ENCODE measurements at regions not wholly inside any gene's neighbourhood (a gene's known extent, or its start where the extent isn't known, plus 50 kb on each side); places are given as distances from the start of the nearest gene placed in this dataset.
"Not testable (repeated sequence)": the region's sequence is repeated elsewhere in the genome, so short reads cannot be mapped to it uniquely, and the experiment has no call there.

DNA sequence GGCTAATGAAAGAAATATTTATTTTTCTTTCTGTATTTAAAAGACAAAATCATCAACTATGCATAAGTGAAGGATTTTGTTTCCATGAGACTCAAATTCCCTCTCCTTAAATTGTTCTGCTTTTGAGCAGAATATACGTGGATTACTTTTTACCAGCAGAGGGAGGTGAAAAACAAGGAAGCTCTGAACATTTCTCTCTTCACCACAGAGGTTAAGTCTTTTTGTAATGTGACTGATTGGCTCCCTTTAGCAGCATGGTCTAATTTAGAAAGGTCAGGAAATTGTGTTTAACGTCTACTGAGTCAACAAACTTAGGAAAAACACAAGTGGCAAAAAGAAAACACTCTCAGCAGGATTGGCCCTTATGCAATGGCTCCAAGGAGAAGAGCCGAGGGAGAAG is 55.1 kb upstream of the F9 start:
- in situ Hi-C loops (cut with HindIII; ENCODE audit: low sequenced_read_pairs), result no loop called here
- no peak overlapping the region for H3K4me3 ChIP-seq (ENCODE audit: low read depth, low read length)
- TF ChIP-seq, protein P1, sequence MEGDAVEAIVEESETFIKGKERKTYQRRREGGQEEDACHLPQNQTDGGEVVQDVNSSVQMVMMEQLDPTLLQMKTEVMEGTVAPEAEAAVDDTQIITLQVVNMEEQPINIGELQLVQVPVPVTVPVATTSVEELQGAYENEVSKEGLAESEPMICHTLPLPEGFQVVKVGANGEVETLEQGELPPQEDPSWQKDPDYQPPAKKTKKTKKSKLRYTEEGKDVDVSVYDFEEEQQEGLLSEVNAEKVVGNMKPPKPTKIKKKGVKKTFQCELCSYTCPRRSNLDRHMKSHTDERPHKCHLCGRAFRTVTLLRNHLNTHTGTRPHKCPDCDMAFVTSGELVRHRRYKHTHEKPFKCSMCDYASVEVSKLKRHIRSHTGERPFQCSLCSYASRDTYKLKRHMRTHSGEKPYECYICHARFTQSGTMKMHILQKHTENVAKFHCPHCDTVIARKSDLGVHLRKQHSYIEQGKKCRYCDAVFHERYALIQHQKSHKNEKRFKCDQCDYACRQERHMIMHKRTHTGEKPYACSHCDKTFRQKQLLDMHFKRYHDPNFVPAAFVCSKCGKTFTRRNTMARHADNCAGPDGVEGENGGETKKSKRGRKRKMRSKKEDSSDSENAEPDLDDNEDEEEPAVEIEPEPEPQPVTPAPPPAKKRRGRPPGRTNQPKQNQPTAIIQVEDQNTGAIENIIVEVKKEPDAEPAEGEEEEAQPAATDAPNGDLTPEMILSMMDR (IDR thresholded peaks at IDR 0.05; ENCODE audit: low read depth, low read length), result no peak
- DNase-seq (ENCODE audit: low read depth, low spot score), result no peak

DNA sequence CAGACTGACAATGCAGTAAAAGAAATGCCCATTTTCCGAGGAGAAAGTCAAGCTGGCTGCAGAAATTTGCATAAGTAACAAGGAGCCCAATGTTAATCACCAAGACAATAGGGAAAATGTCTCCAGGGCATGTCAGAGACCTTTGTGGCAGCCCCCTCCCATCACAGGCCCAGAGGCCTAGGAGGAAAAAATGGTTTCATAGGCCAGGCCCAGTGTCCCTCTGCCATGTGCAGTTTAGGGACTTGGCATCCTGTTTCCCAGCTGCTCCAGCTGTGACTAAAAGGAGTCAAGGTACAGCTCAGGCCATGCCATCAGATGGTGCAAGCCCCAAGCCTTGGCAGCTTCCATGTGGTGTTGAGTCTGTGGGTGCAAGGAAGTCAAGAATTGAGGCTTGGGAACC is 68.6 kb upstream of the F9 start:
- in situ Hi-C loops (cut with HindIII; ENCODE audit: low sequenced_read_pairs); DNase-seq (ENCODE audit: low read depth, low spot score); H3K4me3 ChIP-seq (ENCODE audit: low read depth, low read length): not testable (repeated sequence)

DNA sequence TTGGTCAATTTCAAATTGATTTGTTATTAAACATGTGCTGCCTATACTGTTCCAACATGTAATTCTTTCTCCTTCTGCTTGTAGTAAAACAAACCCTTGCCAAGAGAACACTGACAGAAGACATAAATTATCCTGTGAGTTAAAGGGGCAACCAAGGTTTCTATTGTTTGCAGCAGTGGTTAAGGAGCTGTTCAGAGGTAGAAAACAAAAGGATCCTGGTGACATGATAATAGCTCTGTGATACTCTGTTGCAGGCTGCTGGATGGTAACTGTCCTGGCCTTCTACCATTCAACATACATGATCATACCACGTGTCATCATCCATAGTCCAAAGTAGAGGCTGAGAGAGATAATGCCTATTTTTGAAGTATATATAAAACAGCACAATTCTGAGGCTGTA is 75.8 kb upstream of the F9 start:
- in situ Hi-C loops (cut with HindIII; ENCODE audit: low sequenced_read_pairs), result no loop called here
- no peak for DNase-seq (ENCODE audit: low read depth, low spot score)
- no peak overlapping the region for H3K4me3 ChIP-seq (ENCODE audit: low read depth, low read length)
- TF ChIP-seq, protein P1 (IDR thresholded peaks at IDR 0.05; ENCODE audit: low read depth, low read length), result no peak

DNA sequence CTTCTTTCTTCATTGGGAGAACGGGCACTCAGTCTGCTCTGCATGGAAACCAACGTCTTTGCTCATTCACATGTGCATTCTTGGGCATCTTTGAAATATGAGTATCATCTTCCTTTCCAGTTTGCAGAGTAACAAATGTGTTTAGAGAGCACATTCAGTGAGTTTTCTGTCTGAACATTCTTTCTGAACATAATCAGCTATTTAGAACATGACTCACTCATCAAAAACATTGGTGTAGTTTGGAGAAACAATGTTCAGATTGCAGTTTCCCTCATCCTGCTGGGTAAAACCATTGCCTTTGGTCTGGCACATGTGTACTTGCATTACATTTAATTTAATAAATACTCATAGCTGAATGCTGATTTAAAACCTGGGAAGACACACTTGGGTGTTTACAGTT is 81.5 kb upstream of the F9 start:
- peak; percentile 45 for DNase-seq (ENCODE audit: low read depth, low spot score)
- in situ Hi-C loops (cut with HindIII; ENCODE audit: low sequenced_read_pairs), result no loop called here
- TF ChIP-seq, protein P1 (IDR thresholded peaks at IDR 0.05; ENCODE audit: low read depth, low read length), result no peak
- no peak overlapping the region for H3K4me3 ChIP-seq (ENCODE audit: low read depth, low read length)

DNA sequence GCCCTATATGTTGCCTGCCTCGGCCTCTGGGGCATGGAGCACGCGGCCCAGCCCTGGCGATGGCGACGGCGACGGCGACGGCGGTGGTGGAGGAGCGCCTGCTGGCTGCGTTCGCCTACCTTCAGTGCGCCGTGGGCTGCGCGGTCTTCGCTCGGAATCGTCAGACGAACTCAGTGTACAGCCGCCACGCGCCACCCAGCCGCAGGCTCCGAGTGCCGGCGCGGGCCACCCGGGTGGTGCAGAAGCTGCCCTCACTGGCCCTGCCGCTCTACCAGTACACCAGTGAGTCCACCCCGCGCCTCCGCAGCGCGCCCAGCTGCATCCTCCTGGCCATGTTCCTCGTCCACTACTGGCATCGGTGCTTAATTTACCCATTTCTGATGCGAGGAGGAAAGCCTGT is 83.7 kb upstream of the F9 start:
- DNase-seq (ENCODE audit: low read depth, low spot score), result no peak
- H3K4me3 ChIP-seq (ENCODE audit: low read depth, low read length), result no peak overlapping the region
- TF ChIP-seq, protein P1 (IDR thresholded peaks at IDR 0.05; ENCODE audit: low read depth, low read length), result no peak
- in situ Hi-C loops (cut with HindIII; ENCODE audit: low sequenced_read_pairs), result no loop called here

DNA sequence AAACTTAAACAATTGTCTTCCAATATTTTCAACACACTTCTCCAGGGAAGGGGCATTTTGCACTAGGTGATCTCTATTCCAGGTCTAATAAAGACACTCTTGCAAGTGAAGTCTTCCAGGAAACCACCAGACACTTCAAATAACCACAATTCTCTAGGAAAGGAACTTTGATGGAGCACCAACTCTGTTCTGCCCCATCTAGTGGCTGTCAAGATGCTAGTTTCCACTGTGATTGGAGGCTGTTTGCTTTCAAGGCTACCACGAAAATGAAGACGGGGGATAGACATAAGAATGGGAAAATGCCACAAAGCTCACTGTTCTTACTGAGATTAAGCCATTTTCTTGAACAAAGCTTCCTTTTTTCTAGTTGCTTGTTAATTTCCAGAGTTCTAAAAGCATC is 100.6 kb upstream of the F9 start:
- TF ChIP-seq, protein P1 (IDR thresholded peaks at IDR 0.05; ENCODE audit: low read depth, low read length), result peak; percentile 14
- in situ Hi-C loops (cut with HindIII; ENCODE audit: low sequenced_read_pairs), result no loop called here
- no peak for DNase-seq (ENCODE audit: low read depth, low spot score)
- no peak overlapping the region for H3K4me3 ChIP-seq (ENCODE audit: low read depth, low read length)

DNA sequence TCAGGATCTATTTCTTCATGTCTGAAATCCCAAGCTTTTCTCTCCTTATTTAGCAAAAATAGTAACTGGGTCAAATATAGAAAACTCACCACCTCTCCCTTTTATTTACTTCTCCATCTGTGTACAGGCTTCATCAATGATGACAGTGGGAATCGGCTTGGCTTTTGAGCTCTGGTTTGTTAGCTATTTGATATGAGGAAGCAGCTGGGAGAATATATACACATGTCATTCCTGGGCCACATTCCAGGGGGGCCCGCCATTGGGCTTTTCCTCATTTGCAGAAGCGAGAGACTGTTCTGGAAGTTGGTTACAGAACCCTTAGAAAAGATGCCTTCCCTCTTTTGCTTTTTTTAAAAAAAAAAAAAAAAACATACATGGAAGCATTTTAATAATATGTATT is 107.4 kb upstream of the F9 start:
- TF ChIP-seq, protein P1 (IDR thresholded peaks at IDR 0.05; ENCODE audit: low read depth, low read length), result no peak
- in situ Hi-C loops (cut with HindIII; ENCODE audit: low sequenced_read_pairs), result no loop called here
- no peak overlapping the region for H3K4me3 ChIP-seq (ENCODE audit: low read depth, low read length)
- DNase-seq (ENCODE audit: low read depth, low spot score), result no peak

DNA sequence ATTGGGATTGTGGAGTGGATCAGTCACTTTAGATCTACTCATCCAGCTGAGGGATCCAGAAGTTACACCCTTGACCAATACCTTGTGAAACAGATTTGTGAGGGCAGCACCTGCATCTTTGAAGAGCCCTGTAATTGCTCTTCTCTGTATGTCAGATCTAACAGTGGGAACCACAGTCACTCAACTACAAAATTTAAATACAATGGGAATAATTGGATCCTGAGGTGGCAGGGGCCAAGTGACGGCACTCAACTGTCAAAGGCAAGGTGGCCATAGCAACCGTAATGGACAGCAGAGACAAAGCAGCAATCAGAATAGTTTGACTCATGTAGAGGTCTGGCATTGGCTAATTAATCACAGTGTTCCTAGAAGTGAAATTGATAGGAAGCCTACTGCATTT is 132.3 kb upstream of the F9 start:
- DNase-seq (ENCODE audit: low read depth, low spot score); H3K4me3 ChIP-seq (ENCODE audit: low read depth, low read length); in situ Hi-C loops (cut with HindIII; ENCODE audit: low sequenced_read_pairs): not testable (repeated sequence)

Data from astrocyte of the spinal cord (primary cell).